Esophagus muscularis mucosa (tissue), 4 donors: ENCODE measurements at regions not wholly inside any gene's neighbourhood (a gene's known extent, or its start where the extent isn't known, plus 50 kb on each side); places are given as distances from the start of the nearest gene placed in this dataset.

Source experiments
- EP300 ChIP-seq: sonication (generic); formaldehyde crosslinking; IDR thresholded peaks from one replicate; pipeline ENCODE4 v1.6.1; 2017; ENCODE audit warnings: antibody characterized with exemption
- POLR2A ChIP-seq: fragments of 450-650 bp; IDR thresholded peaks from one replicate; pipeline ENCODE4 v1.6.1; 2017; ENCODE audit warnings: antibody characterized with exemption, moderate library complexity, mild to moderate bottlenecking, low read depth
- POLR2AphosphoS5 ChIP-seq, 2 donors: sonication (generic); formaldehyde crosslinking; IDR thresholded peaks; one replicate each; pipeline ENCODE4 v1.6.1; 2017; ENCODE audit warnings: antibody characterized with exemption in 2 of 2
- TF ChIP-seq, protein P1 (sequence below), 3 experiments: fragments of 200-600 bp in 2 of 3; fragments of 450-650 bp in 1 of 3; sonication (generic) in 2 of 3; IDR thresholded peaks; one replicate each; pipeline ENCODE4 v1.5.1; 2017 to 2019; ENCODE audit warnings: antibody characterized with exemption in 3 of 3, mild to moderate bottlenecking in 2 of 3, moderate library complexity in 1 of 3

DNA sequence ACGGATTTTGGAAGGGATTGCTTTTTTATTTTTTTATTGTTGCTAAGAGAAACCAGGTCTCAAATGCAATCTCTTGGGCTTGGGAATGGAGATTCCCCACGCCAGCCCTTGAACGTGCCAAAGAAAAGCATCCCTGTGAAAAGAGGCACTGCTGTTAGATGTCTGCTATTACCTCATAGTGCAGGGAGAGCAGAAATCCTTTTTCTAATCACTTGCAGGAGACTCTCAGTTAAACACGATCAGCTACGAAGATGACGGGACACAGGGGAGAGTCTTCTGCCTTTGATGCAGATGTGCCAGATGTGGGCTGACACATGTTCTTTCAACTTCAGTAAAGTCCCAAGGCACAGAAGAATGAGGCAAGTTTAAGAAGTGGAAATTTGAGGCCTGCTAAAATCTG is 381.6 kb upstream of the TRIB2 start:
- TF ChIP-seq POLR2A (no peak), POLR2AphosphoS5 (IDR thresholded peaks at IDR 0.05) (no peak), EP300 (no peak)
- TF ChIP-seq, protein P1, sequence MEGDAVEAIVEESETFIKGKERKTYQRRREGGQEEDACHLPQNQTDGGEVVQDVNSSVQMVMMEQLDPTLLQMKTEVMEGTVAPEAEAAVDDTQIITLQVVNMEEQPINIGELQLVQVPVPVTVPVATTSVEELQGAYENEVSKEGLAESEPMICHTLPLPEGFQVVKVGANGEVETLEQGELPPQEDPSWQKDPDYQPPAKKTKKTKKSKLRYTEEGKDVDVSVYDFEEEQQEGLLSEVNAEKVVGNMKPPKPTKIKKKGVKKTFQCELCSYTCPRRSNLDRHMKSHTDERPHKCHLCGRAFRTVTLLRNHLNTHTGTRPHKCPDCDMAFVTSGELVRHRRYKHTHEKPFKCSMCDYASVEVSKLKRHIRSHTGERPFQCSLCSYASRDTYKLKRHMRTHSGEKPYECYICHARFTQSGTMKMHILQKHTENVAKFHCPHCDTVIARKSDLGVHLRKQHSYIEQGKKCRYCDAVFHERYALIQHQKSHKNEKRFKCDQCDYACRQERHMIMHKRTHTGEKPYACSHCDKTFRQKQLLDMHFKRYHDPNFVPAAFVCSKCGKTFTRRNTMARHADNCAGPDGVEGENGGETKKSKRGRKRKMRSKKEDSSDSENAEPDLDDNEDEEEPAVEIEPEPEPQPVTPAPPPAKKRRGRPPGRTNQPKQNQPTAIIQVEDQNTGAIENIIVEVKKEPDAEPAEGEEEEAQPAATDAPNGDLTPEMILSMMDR (IDR thresholded peaks at IDR 0.05) = no peak
